ENCODE measurements at regions not wholly inside any gene's neighbourhood (a gene's known extent, or its start where the extent isn't known, plus 50 kb on each side); places are given as distances from the start of the nearest gene placed in this dataset.

- no peak overlapping the region for H3K27ac ChIP-seq
- no peak for TF ChIP-seq CTCF (IDR thresholded peaks at IDR 0.05 in 8 of 11, conservative IDR thresholded peaks at IDR 0.05 in 3 of 11)
- no peak for TF ChIP-seq POLR2AphosphoS5 (IDR thresholded peaks at IDR 0.05)
- no peak for TF ChIP-seq POLR2A (IDR thresholded peaks at IDR 0.05)
- H3K4me3 ChIP-seq, result no peak overlapping the region
- H3K27me3 ChIP-seq (replicated peaks in 1 of 7), result no peaks in the 10 kb centered on the region
- 85 to 94% (median 89%) methylated on average over 5 of the region's 5 CpGs for WGBS, 5 donors
- intact Hi-C loops (cut with DNase I; ENCODE audit: low total_unique reads), result no loop called here
- H3K9me3 ChIP-seq, result no peaks in the 10 kb centered on the region
- DNase-seq, result no peak
- no peaks in the 10 kb centered on the region for H3K4me1 ChIP-seq
- no peaks in the 10 kb centered on the region for H3K36me3 ChIP-seq
Observed at GRCh38 chr15:98040146-98040545, 79.6 kb downstream of the ARRDC4 start.

GRCh38 chr15:98043160-98044014 lies 82.9 kb downstream of the ARRDC4 start:
- DNase-seq, result no peak
- intact Hi-C loops (cut with DNase I; ENCODE audit: low total_unique reads), result no loop called here

DNA sequence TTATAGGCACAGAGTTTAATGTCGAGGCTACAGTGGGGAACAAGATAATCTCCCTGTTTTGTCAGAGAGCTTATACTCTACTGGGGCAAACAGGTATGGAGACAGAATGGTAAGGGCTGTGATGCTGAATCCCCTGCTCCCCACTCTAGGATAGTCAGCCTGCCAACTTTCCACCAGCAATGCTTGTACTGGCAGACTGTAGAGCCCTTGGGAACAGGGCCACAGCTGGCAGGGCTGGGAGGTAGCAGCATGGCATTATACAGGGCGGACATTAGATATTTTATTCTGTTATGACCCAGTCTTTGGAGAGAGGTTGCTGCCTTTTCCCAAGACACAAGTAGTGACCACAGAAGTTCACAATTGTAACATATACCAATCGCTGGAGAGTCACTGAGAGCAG lies 91.2 kb downstream of the ARRDC4 start:
- 74 to 91% (median 74%) methylated on average over 3 of the region's 3 CpGs for WGBS, 5 donors
- DNase-seq, result no peak
- Histone ChIP-seq H3K27me3 (replicated peaks in 1 of 7) (no peaks in the 10 kb centered on the region), H3K36me3 (no peaks in the 10 kb centered on the region), H3K27ac (no peak overlapping the region), H3K4me1 (no peaks in the 10 kb centered on the region), H3K9me3 (peaks cover 0 to 25% (median 10%) of the 10 kb centered on the region in 8 donors), H3K4me3 (no peak overlapping the region)
- intact Hi-C loops (cut with DNase I; ENCODE audit: low total_unique reads), result no loop called here
- TF ChIP-seq CTCF (IDR thresholded peaks at IDR 0.05 in 8 of 11, conservative IDR thresholded peaks at IDR 0.05 in 3 of 11) (no peak), POLR2AphosphoS5 (IDR thresholded peaks at IDR 0.05) (no peak)

More at GRCh38 chr15:98043160-98044014, 82.9 kb downstream of the ARRDC4 start:
- TF ChIP-seq POLR2AphosphoS5 (IDR thresholded peaks at IDR 0.05) (no peak), POLR2A (IDR thresholded peaks at IDR 0.05) (no peak), CTCF (IDR thresholded peaks at IDR 0.05 in 8 of 11, conservative IDR thresholded peaks at IDR 0.05 in 3 of 11) (no peak)
- no peaks in the 10 kb centered on the region for H3K27me3 ChIP-seq (replicated peaks in 1 of 7)
- peaks cover 0 to 8% (median 0%) of the 10 kb centered on the region in 8 donors for H3K9me3 ChIP-seq
- 79 to 88% (median 81%) methylated on average over 21 to 23 of the region's 23 CpGs for WGBS, 5 donors
- H3K27ac ChIP-seq, result no peak overlapping the region
- H3K4me3 ChIP-seq, result no peak overlapping the region
- no peaks in the 10 kb centered on the region for H3K4me1 ChIP-seq
- H3K36me3 ChIP-seq, result no peaks in the 10 kb centered on the region

DNA sequence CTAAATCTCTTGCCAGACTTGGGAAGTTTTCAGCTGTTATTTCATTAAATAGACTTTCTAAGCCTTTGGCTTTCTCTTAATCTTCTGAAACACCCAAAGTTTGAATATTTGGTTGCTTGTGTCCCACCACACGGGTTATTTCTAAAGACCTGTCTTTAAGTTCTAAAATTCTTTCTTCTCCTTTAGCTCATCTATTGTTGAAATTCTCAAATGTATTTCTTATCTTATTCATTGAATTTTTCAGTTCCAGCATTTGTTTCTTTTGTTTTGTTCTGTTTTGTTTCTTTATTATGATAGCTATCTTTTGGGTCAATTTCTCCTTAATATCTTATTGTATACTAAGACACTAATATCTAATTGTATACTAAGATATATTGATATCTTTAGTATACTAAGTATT lies 97.0 kb downstream of the ARRDC4 start:
- Histone ChIP-seq H3K27me3 (replicated peaks in 1 of 7) (no peaks in the 10 kb centered on the region), H3K36me3 (no peaks in the 10 kb centered on the region), H3K4me1 (no peaks in the 10 kb centered on the region), H3K27ac (no peak overlapping the region), H3K9me3 (peaks cover 6 to 50% (median 41%) of the 10 kb centered on the region in 8 donors), H3K4me3 (no peak overlapping the region)
- no peak for DNase-seq
- 80 to 97% (median 90%) methylated on average over 1 of the region's 1 CpG for WGBS, 5 donors
- intact Hi-C loops (cut with DNase I; ENCODE audit: low total_unique reads), result no loop called here
- TF ChIP-seq CTCF (IDR thresholded peaks at IDR 0.05 in 8 of 11, conservative IDR thresholded peaks at IDR 0.05 in 3 of 11) (no peak), POLR2AphosphoS5 (IDR thresholded peaks at IDR 0.05) (no peak), POLR2A (IDR thresholded peaks at IDR 0.05) (no peak)

Measured in spleen (tissue), 11 donors.